Tibial nerve (tissue), 4 donors: ENCODE measurements at regions not wholly inside any gene's neighbourhood (a gene's known extent, or its start where the extent isn't known, plus 50 kb on each side); places are given as distances from the start of the nearest gene placed in this dataset.

Experiments
- DNase-seq, 2 donors: peaks; one replicate each; pipeline ENCODE4 v3.0.0-alpha.2; 2019; ENCODE audit warnings: low spot score in 2 of 2
- H3K27ac ChIP-seq, 4 donors: fragments of 200-600 bp; sonication (generic) in 3 of 4; one replicate each; pipeline ENCODE4 v1.5.1; 2017 to 2019; ENCODE audit warnings: mild to moderate bottlenecking in 1 of 4
- H3K27me3 ChIP-seq, 2 donors: fragments of 200-600 bp; sonication (generic) in 1 of 2; one replicate each; pipeline versions ENCODE4 v1.5.1 to v1.6.0; 2017 to 2019
- H3K36me3 ChIP-seq, 3 donors: fragments of 200-600 bp; sonication (generic); one replicate each; pipeline ENCODE4 v1.5.1; 2018 to 2019
- H3K4me1 ChIP-seq, 4 donors: fragments of 200-600 bp; sonication (generic) in 3 of 4; one replicate each; pipeline ENCODE4 v1.5.1; 2017 to 2019
- H3K4me3 ChIP-seq, 4 donors: fragments of 200-600 bp; sonication (generic) in 3 of 4; one replicate each; pipeline ENCODE4 v1.5.1; 2017 to 2019; ENCODE audit warnings: mild to moderate bottlenecking in 1 of 4, moderate library complexity in 1 of 4
- H3K9me3 ChIP-seq, 4 donors: fragments of 200-600 bp; sonication (generic) in 3 of 4; one replicate each; pipeline ENCODE4 v1.5.1; 2017 to 2019
- EP300 ChIP-seq, 2 donors: sonication (generic); formaldehyde crosslinking; IDR thresholded peaks; one replicate each; pipeline ENCODE4 v1.6.1; 2017; ENCODE audit warnings: antibody characterized with exemption in 2 of 2, mild to moderate bottlenecking in 1 of 2
- POLR2A ChIP-seq, 2 donors: fragments of 450-650 bp; IDR thresholded peaks; one replicate each; pipeline ENCODE4 v1.6.1; 2017; ENCODE audit warnings: antibody characterized with exemption in 2 of 2, mild to moderate bottlenecking in 2 of 2, moderate library complexity in 2 of 2
- WGBS, 2 donors: methylation state at CpG; one replicate each; pipeline ENCODE4 v1.1.5; 2018; 5-methylcytosine and 5-hydroxymethylcytosine counted together
- TF ChIP-seq, protein P1 (sequence below), 5 experiments: fragments of 200-600 bp in 3 of 5; fragments of 450-650 bp in 2 of 5; sonication (generic) in 3 of 5; IDR thresholded peaks; one replicate each; pipeline ENCODE4 v1.5.1; 2016 to 2019; ENCODE audit warnings: antibody characterized with exemption in 5 of 5, mild to moderate bottlenecking in 3 of 5, moderate library complexity in 2 of 5

DNA sequence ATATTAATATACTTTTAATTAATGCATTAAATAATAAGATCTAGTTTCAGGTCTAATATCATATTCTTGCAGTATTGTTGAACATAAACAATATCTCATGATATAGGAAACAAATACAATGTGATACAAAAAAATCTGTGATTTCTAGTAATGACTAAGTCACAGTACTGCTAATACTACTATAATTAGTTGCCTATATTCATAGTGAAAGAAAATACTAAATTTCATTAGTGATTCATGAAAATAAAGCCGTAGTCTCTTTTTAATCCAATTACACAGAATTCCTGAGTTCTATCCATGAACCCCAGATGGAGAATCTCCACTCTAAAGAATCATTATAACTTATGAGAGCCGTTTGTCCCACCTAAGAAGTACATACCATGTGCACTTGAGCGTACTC, 266.3 kb upstream of the ACVR2A start:
- Histone ChIP-seq H3K36me3 (no peaks in the 10 kb centered on the region), H3K4me1 (no peaks in the 10 kb centered on the region), H3K27me3 (no peaks in the 10 kb centered on the region), H3K27ac (no peak overlapping the region), H3K4me3 (no peak overlapping the region), H3K9me3 (no peaks in the 10 kb centered on the region)
- 91 to 92% methylated on average over 3 of the region's 3 CpGs for WGBS, 2 donors
- DNase-seq = no peak
- no peak for TF ChIP-seq POLR2A (IDR thresholded peaks at IDR 0.05)
- TF ChIP-seq, protein P1, sequence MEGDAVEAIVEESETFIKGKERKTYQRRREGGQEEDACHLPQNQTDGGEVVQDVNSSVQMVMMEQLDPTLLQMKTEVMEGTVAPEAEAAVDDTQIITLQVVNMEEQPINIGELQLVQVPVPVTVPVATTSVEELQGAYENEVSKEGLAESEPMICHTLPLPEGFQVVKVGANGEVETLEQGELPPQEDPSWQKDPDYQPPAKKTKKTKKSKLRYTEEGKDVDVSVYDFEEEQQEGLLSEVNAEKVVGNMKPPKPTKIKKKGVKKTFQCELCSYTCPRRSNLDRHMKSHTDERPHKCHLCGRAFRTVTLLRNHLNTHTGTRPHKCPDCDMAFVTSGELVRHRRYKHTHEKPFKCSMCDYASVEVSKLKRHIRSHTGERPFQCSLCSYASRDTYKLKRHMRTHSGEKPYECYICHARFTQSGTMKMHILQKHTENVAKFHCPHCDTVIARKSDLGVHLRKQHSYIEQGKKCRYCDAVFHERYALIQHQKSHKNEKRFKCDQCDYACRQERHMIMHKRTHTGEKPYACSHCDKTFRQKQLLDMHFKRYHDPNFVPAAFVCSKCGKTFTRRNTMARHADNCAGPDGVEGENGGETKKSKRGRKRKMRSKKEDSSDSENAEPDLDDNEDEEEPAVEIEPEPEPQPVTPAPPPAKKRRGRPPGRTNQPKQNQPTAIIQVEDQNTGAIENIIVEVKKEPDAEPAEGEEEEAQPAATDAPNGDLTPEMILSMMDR (IDR thresholded peaks at IDR 0.05) = no peak
- no peak for TF ChIP-seq EP300 (IDR thresholded peaks at IDR 0.05)

DNA sequence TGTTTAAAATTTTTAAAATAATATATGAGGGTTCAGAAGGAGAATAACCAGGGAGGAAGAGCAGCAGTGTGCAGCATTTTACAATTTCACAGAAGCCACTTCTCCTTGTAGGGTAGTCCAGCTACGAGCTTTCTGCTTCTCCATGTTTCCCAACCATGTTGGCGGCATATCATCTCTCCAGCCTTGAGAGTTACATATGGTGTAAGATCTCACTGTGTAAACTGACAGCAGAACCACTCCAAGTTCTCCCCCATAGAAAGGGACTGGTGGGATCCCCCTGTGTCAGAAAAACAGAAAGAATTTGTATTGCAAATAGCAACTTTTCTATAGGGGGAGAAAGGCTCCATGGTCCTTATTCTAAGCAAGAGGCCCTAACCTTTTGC, 266.8 kb upstream of the ACVR2A start:
- TF ChIP-seq EP300 (IDR thresholded peaks at IDR 0.05) (no peak), POLR2A (IDR thresholded peaks at IDR 0.05) (no peak)
- TF ChIP-seq, protein P1 (IDR thresholded peaks at IDR 0.05) = no peak
- Histone ChIP-seq H3K27ac (no peak overlapping the region), H3K4me1 (no peaks in the 10 kb centered on the region), H3K36me3 (no peaks in the 10 kb centered on the region), H3K4me3 (no peak overlapping the region), H3K27me3 (no peaks in the 10 kb centered on the region), H3K9me3 (no peaks in the 10 kb centered on the region)
- 94 to 100% methylated on average over 2 of the region's 2 CpGs for WGBS, 2 donors
- no peak for DNase-seq

DNA sequence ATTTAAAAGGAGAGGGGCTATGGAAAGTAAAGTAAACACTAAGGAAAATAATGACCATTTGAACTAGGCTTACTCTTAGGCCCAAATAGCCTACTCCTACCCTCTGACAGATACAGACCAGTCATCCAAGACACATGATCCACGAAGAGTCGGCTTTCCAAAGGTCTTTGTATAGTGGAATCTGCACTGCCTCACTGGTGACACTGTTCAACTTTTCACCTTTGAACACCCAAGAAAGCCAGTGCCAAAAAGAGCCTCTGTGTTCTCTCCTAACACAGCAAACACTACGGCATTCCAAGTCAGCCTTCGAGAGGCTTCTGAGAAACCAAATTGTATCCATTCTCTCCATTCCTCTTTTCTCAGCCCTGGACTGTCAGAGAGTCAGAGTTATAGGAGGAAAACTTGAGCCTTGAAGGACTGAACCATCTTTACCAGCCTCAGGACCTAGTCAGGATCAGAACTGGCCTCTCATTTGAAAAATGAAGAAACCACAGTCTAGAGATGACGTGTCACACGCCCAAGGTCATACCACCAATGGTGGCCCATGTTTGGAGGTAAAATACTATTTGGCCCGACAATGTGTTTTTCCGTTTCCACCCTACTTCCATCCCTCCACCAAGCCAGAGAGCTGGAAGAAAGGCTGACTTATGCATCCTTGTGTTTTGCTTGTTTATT, 267.4 kb upstream of the ACVR2A start:
- no peaks in the 10 kb centered on the region for H3K36me3 ChIP-seq
- no peak overlapping the region for H3K4me3 ChIP-seq
- no peaks in the 10 kb centered on the region for H3K4me1 ChIP-seq
- no peaks in the 10 kb centered on the region for H3K27me3 ChIP-seq
- 61 to 75% methylated on average over 8 of the region's 8 CpGs for WGBS, 2 donors
- no peaks in the 10 kb centered on the region for H3K9me3 ChIP-seq
- no peak overlapping the region for H3K27ac ChIP-seq
- no peak for DNase-seq
- TF ChIP-seq EP300 (IDR thresholded peaks at IDR 0.05) (no peak), POLR2A (IDR thresholded peaks at IDR 0.05) (no peak)
- TF ChIP-seq, protein P1 (IDR thresholded peaks at IDR 0.05) = no peak

DNA sequence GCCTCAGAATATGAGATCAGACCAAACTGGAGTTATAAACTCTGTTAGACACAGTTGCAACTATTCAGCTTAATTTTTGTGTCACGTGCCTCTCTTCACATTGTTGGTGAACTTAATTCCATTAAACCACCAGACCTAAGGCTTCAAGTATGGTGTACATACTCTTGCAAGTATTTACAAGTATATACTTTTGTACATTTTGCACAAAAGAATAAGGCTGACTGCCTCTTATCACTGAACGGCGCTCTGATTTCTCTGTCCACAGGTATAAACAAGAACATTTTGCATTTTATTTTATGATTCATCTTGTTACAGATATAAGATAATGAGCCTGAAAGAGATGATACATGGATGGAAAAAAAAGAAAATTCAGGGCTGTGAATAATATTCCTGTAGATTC, 269.7 kb upstream of the ACVR2A start:
- Histone ChIP-seq H3K27ac (no peak overlapping the region), H3K4me3 (no peak overlapping the region), H3K36me3 (no peaks in the 10 kb centered on the region), H3K27me3 (no peaks in the 10 kb centered on the region), H3K4me1 (no peaks in the 10 kb centered on the region), H3K9me3 (peaks cover 0 to 8% (median 0%) of the 10 kb centered on the region in 4 donors)
- TF ChIP-seq, protein P1 (IDR thresholded peaks at IDR 0.05) = no peak
- no peak for TF ChIP-seq POLR2A (IDR thresholded peaks at IDR 0.05)
- no peak for TF ChIP-seq EP300 (IDR thresholded peaks at IDR 0.05)
- no peak for DNase-seq
- WGBS, 2 donors = 94 to 96% methylated on average over 3 of the region's 3 CpGs

DNA sequence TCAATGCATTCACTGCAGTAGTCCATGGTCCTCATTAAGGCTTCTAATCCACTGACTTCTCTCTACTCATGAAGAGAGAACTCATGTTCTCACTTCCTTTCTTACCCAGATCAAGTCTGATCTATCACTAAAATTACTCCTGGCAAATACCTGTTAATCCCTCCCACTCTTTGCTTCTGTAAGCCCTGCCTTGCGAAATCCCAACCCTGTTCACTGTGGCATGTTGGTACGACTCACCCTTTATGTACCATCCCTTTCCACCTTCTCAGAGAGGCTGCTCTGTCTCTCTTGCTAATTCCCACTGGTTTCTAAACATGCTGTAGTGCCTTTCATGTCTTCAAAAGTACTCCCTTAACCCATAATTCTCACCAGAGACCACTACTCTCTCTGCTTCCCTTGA, 272.2 kb upstream of the ACVR2A start:
- Histone ChIP-seq H3K27me3 (no peaks in the 10 kb centered on the region), H3K9me3 (peaks cover 0 to 8% (median 0%) of the 10 kb centered on the region in 4 donors), H3K4me1 (no peaks in the 10 kb centered on the region), H3K27ac (no peak overlapping the region), H3K4me3 (no peak overlapping the region), H3K36me3 (no peaks in the 10 kb centered on the region)
- WGBS, 2 donors = 93 to 100% methylated on average over 2 of the region's 2 CpGs
- no peak for TF ChIP-seq EP300 (IDR thresholded peaks at IDR 0.05)
- TF ChIP-seq, protein P1 (IDR thresholded peaks at IDR 0.05) = no peak
- DNase-seq = no peak
